NCI-H2171 (cell line): ENCODE measurements at regions not wholly inside any gene's neighbourhood (a gene's known extent, or its start where the extent isn't known, plus 50 kb on each side); places are given as distances from the start of the nearest gene placed in this dataset.
"Not testable (repeated sequence)": the region's sequence is repeated elsewhere in the genome, so short reads cannot be mapped to it uniquely, and the experiment has no call there.

Experiments used
- DNase-seq: peaks from one replicate; lab custom pipeline; 2025; lab: John Stamatoyannopoulos, UW

DNA sequence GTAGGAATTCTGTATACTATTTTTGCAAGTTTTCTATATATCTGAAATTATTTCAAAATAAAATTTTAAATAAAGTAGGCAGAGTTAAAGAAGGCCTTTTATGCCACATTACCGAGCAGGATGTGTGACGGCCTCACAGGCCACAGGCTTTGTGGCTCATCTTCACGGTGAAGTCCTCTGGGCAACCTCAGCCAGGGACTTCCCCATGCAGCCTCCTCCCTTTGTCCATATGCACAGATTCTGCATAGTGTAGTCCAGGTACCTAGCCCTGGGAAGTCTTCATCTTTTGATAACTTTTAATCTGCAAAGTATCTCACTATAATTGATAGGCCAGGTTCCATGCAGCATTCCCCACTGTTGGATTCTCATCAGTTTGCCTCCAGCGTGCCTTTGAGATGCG, 62.8 kb downstream of the ARHGAP11B start:
- DNase-seq: not testable (repeated sequence)

DNA sequence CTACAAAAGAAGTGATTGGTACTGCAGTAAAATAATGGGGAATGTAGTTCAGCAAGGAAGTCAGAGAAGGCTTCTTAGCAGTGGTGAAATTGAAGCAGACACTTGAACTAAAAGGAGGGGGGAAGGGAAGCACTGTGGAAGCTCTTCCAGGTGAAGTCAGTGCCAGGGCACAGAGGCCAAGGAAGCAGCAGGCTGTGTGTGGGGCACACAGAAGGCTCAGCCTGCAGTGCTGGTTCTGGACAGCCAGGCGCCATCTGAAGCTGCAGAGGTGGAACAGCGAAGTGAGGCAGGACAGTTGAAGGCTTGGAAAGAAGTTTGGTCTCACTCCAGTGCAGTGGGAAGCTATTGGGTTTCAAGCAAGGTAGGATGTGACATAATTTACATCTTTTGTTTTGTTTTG, 64.2 kb downstream of the ARHGAP11B start:
- DNase-seq: not testable (repeated sequence)

DNA sequence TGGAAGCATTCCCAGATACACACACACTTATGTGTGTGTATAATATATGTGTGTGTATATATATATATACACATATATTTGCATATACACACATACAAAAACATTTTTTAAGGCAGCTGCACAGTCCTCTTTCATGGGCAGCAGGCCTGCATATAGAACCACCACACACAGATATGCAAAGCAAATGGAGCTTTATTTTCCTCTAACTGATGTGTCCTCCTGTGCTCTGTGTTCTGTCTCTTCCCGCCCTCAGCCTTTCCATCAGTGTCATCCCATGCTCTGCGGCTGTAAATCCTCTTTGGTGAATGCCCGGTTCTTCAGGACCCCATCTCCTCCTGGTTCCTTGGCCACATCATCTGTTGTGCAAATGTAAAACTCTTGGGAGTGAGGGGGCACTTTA, 69.9 kb downstream of the ARHGAP11B start:
- not testable (repeated sequence) for DNase-seq

DNA sequence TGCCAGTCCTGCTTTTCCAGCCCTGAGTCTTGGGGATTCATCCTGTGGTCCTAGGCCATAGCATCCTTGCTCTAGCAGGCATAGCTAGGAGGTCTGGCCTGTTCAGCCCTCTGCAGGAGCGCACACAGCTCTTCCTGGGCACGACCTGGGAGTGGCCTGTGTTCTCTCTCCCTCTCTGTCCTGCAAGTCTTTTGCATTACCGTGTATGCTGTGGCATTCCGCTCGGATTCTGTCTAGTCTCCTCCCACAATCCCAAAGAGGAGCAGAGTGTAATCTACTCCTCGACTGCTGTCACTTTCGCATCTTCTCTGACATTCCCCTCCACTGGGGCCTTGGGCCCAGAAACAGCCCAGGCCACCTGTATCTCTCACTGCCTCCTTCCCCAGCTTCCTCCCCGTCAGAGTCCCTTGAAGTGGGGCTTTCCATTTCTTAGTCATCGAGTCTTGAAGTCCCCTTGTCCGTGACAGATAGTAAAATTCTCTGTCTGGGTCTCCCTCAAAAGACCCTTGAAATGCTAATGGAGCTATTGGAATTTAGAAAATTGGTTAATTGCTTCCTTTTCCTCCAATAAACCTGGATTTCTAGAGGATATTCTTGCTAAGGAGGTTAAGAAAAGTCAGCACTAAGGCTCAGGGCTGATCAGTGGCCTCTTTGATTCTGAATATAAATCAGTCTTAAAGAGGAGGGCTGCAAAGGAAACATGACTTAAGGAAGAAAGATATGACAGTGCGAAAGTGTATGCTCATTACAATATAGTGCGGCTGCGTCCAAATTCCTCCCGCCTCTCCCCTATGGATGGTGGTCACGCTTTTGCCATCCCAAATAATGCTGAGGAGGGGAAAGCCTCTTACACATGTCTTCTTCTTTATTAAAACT, 70.7 kb downstream of the ARHGAP11B start:
- DNase-seq: not testable (repeated sequence)

DNA sequence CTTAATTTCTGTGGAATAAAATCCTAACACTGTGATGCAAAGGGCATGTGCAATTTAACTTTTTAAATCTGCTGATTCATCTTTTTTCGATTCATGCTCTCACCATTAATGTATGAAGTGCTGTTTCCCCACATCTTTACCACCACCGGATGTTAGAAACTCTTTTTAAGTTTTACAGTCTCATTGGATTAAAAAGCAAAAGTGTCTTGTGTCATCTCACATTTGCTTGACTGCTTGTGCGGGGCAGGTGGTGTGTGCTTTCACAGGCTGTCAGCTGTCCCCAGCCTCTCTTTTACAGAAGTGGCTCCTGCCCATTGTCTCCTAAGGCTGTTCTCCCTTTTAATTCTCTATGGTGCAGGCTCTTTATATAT, 71.4 kb downstream of the ARHGAP11B start:
- DNase-seq: not testable (repeated sequence)

DNA sequence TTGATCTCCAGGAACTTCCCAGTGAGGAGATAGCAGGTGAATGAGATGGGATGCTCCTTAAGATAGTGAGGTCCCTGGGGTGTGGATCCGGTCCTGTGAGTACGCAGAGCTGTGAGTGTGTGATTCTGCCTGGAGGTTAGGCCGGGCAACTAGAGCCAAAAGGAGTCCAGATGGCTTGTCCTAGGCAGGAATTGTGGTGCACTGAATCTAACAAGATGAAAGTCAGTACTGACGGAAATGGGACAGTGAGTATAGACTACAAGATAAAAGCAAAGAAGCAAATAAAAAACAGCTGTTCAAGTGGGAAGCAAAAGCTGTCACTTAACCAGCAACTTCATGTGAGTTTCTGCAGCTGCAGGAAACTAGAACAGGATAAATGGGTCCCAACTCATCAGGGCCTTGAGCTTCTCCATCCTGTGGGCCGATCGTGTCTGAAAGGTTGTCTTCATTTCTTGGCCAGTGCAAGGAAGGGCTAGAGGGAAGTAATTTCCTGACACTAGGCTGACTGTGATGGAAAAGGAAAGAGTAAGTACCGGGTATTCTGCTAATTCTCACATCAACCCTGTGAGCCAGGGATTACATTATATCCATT, 74.2 kb downstream of the ARHGAP11B start:
- DNase-seq: not testable (repeated sequence)

GRCh38 chr15:30707976-30708685, 82.2 kb downstream of the ARHGAP11B start:
- not testable (repeated sequence) for DNase-seq

DNA sequence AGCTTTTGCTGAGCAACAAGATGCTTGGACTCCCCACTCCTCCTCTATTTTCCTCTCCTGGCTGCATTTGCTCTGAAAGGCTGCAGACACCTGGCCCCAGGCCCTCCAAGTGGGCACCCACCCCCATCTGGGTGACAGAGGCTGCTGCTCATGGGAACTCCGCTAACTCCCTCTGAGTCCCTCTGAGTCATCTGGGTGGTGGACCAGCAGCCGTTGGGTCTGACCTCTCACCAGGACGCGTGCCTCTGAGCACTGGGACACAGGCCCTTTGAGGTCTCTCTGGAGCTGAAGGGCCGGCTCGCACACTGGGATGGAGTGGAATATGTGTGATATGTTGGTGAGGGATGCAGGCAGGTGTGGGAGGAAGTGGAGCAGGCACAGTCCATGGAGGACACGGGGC, 82.9 kb downstream of the ARHGAP11B start:
- not testable (repeated sequence) for DNase-seq

GRCh38 chr15:30718038-30718643, 92.2 kb downstream of the ARHGAP11B start:
- not testable (repeated sequence) for DNase-seq

DNA sequence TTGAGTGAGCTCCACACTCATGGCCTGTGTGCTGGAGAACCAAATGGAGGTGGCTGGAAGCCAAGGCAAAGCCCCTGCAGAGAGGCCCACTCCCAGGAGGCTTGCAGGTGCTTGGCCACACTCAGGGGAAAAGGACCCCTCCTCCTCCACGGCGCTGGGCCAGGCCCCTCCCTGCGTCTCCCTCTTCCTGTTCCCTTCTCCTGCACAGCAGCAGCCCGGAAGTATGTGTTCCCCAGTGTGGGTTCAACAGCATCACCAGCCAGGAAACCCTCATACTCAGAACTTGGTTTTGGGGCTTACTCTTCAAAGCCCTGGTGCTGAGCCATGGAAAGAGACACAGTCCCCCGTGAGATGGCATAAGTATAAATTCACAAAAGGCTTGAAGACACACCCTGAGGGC, 93.4 kb downstream of the ARHGAP11B start:
- DNase-seq: not testable (repeated sequence)

DNA sequence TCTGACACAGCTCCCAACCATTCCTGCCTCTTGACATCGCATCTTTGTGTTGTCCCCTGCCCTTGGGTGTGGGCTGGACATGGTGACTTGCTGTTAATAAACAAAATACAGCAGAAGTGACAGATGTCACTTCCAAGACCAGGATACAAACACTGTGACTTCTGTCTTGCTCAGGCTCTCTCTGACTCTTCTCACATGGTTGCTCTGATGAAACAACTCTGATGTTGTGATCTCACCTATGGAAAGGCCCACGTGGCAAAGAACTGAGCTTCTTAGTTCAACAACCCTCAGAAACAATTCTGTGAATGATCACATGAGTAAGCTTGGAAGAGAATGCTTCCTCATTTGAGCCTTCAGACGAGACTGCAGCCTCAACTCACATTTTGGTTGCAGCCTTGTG, 94.9 kb downstream of the ARHGAP11B start:
- not testable (repeated sequence) for DNase-seq

GRCh38 chr15:30721529-30721928, 95.6 kb downstream of the ARHGAP11B start:
- DNase-seq: not testable (repeated sequence)

DNA sequence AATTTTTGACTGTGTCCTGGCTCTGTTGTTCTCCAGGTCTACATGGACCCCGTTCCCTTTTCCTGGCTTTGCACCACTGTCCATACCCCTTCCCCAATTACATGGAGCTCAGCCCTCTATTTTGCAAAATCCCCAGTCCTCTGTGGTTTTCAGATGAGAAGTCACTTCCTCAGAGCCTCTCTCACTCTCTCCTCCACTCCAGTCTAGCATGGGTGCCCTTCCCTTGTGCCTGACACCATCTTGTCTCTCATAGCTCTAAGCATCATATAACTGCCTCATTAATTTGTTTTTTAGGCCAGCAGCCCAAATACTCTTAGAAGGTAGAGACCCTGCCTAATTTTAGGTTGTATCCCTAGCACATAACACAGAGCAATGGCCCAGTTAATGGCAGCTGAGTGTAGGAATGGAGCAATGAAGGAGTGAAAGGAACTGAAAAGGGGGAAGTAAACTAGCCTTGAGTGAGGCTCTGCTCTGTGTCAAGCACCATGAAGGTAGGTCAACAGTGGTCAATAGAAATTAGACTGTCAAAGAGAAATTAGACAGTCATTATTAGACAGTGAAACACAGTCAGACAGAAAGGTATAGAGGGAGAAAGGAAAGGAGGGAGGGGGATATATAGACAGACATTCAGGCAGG, 97.7 kb downstream of the ARHGAP11B start:
- DNase-seq: not testable (repeated sequence)

- not testable (repeated sequence) for DNase-seq
Observed at GRCh38 chr15:30729880-30730590, 104.1 kb downstream of the ARHGAP11B start.

DNA sequence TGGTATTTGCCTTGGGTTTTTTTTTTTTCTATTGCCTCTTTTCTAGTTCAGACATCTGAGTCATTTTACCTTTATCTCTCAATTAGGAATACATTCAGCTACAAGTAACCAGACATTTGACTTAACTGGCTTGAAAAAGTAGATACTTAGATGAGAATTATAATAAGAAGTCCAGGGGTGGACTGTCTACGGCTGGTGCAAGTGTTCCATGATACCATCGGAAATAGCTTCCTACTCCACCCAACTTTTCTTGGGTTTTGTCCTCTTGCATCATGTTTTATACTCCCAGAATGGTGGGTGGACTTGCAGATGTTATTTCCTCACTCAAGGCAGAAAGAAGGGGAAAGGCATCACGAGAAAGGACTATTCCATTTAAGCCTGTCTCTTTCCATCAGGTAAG, 104.7 kb downstream of the ARHGAP11B start:
- not testable (repeated sequence) for DNase-seq

GRCh38 chr15:30732100-30732499, 106.2 kb downstream of the ARHGAP11B start:
- not testable (repeated sequence) for DNase-seq

DNA sequence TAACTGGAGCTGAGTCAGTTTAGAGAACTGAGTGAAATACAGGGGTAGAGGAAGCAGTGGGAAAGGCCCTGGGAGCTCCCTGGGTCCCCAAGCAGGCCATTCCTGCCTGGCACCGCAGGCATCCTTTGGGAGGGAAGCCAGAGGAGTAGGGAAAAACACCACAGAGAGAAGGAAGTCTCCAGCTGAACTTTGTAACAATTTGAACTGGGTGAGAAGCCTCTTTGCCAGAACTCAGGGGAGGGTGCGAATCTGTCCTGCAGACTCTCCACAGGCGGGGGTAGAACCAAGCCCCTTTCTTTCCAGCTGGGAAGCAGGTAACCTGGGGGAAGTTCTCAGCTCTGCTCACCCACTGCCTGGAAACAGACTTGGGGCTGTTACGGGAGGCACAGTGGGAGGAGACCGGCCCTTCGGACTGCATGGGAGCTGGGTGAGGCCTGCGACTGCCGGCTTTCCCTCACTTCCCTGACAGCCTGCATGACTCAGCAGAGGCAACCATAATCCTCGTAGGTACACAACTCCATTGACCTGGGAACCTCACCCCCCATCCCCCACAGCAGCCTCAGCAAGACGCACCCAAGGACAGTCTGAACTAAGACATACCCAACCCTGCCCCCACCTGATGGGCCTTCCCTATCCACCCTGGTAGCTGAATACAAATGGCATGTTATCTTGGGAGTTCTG, 110.1 kb downstream of the ARHGAP11B start:
- DNase-seq: not testable (repeated sequence)

DNA sequence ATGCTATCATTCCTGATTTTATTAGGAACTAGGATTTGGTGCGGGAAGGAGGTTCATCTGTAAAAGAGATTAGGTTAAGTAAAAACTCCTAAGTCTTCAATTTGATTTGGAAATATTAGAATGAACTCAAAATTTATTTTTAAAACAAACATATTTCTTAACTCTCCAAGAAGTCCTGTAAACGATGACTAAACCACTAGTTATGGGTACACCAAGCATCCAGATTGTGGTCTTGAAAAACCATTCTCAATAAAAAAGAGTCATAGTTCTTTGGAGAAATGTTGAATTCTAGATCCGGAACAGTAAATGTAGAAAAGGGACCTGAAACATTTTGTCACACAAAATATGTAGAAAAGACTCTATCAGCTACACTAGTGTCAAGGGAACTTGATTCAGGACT, 116.9 kb downstream of the ARHGAP11B start:
- not testable (repeated sequence) for DNase-seq

DNA sequence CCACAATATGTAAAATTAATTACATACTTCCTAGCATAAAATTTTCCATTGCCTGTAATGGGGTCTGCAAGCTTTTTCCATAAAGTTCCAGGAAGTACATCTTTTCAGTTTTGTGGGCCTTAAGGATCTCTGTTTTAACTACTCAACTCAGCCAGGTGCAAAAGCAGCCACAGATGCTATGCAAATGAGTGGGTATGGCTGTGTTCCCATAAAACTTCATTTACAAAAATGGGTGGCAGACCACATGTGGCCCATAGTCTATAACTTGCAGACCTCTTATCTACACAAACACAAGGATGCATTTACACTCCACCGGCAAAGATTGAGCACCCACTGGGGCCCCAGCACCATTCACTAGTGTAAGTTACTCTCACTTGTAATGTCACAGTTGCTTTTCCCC, 123.1 kb downstream of the ARHGAP11B start:
- DNase-seq: not testable (repeated sequence)

DNA sequence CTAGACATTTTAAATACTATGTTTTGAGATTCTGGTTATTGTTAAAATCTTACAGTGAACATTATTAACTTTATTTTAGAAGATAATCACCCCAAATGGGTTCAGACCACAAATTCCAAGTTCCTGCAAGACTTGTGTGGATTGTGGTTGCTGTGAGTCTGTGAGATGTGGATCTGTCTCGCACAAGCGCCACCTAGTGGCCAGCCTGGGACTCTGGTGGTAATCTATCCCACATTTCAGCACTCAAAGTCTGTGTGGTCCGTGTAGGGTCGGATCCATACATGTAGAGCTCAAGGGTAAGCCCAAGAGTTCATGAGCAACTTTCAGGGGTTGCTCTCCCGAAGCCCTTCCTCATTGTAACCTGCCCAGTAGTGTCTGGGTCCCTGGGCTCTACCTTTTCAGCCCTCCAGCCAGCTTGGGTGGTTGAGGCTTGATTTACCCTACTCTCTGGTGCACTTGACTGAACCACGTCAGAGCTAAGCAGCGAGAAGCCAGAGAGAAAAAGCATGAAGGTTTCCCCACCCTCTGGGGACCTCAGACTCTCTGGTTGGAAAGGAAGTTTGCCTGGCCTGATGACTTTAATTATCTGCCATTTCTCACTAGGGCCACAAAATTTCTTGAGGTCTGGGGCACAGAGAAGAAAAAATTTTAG, 129.2 kb downstream of the ARHGAP11B start:
- not testable (repeated sequence) for DNase-seq
